HL-60 (cell line): ENCODE measurements at regions not wholly inside any gene's neighbourhood (a gene's known extent, or its start where the extent isn't known, plus 50 kb on each side); places are given as distances from the start of the nearest gene placed in this dataset.

Experiments
- DNase-seq, 2 experiments: peaks; one replicate each; pipeline ENCODE4 v3.0.0-alpha.2; 2010 to 2020; ENCODE audit warnings: low read depth in 1 of 2, low spot score in 1 of 2
- H3K27ac ChIP-seq: fragments of 250-450 bp; sonication (Bioruptor Pico); replicated peaks from 2 replicates; pipeline ENCODE4 v1.5.1; 2020; ENCODE audit warnings: mild to moderate bottlenecking, moderate library complexity
- H3K27me3 ChIP-seq: fragments of 250-450 bp; sonication (Bioruptor Pico); 2 replicates; pipeline ENCODE4 v1.5.1; 2021; ENCODE audit warnings: mild to moderate bottlenecking, moderate library complexity; ENCODE audit not compliant: insufficient read depth, poor library complexity, severe bottlenecking
- H3K4me3 ChIP-seq: replicated peaks from 2 replicates; pipeline ENCODE4 v1.5.1; 2011; ENCODE audit warnings: mild to moderate bottlenecking, control low read depth, low read length; ENCODE audit not compliant: insufficient read depth
- CTCF ChIP-seq: IDR thresholded peaks from one replicate; pipeline ENCODE4 v1.5.1; 2011; ENCODE audit warnings: low read length, control low read depth, inconsistent platforms; ENCODE audit not compliant: insufficient read depth
- GABPA ChIP-seq: IDR thresholded peaks from 2 replicates; pipeline ENCODE4 v1.6.1; 2012; ENCODE audit warnings: low read depth
- POLR2AphosphoS5 ChIP-seq: IDR thresholded peaks from 2 replicates; pipeline ENCODE4 v1.6.1; 2012; ENCODE audit warnings: low read depth
- REST ChIP-seq: IDR thresholded peaks from 2 replicates; pipeline ENCODE4 v1.6.1; 2012; ENCODE audit warnings: low read depth; ENCODE audit not compliant: insufficient replicate concordance
- SPI1 ChIP-seq: IDR thresholded peaks from 2 replicates; pipeline ENCODE4 v1.6.1; 2012; ENCODE audit warnings: low read depth, mild to moderate bottlenecking, borderline replicate concordance

GRCh38 chr12:92469837-92470236, 233.0 kb upstream of the PLEKHG7 start:
- TF ChIP-seq REST (no peak), POLR2AphosphoS5 (no peak), GABPA (no peak), CTCF (no peak), SPI1 (no peak)
- DNase-seq = no peak
- Histone ChIP-seq H3K4me3 (no peak overlapping the region), H3K27me3 (no peaks in the 10 kb centered on the region), H3K27ac (no peak overlapping the region)

DNA sequence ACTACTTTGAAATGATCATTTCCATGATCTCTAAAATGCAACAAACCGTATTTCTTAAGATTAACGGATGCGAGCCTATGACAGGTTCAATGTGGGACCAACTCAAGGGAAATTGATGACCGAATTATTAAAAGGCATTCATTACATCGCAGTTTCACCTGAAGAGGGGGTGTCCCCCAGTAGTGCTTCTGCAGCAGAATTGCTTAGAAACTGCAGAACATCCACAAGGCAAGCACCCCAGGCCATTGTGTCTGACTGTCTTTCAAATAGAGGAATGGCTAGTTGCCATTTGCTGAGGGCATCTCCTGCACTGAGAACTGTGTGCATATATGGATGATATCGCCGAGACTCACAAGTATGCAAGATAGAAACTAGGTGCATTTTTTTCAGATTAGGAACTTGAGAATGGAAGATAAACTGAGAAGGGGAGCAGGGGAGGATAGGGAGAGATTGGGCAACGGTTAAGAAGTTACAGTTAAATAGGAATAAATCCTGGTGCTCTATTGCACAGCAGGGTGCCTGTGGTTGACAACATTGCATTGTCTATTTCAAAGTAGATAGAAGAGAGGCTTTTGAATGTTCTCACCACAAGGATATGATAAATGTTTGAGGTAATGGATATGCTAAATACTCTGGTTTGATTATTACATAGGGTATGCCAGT, 234.3 kb upstream of the PLEKHG7 start:
- H3K27me3 ChIP-seq = no peaks in the 10 kb centered on the region
- no peak for DNase-seq
- no peak overlapping the region for H3K27ac ChIP-seq
- no peak overlapping the region for H3K4me3 ChIP-seq
- TF ChIP-seq GABPA (no peak), POLR2AphosphoS5 (no peak), REST (no peak), SPI1 (no peak), CTCF (no peak)

- no peak for DNase-seq
- no peak overlapping the region for H3K4me3 ChIP-seq
- no peak for TF ChIP-seq REST
- no peak for TF ChIP-seq POLR2AphosphoS5
- TF ChIP-seq CTCF = no peak
- no peak for TF ChIP-seq SPI1
- no peak for TF ChIP-seq GABPA
- H3K27ac ChIP-seq = no peak overlapping the region
- no peaks in the 10 kb centered on the region for H3K27me3 ChIP-seq
Observed at GRCh38 chr12:92467886-92468285, 234.9 kb upstream of the PLEKHG7 start.
